22Rv1 (cell line): ENCODE measurements at regions not wholly inside any gene's neighbourhood (a gene's known extent, or its start where the extent isn't known, plus 50 kb on each side); places are given as distances from the start of the nearest gene placed in this dataset.

Experiments
- H3K27ac ChIP-seq: fragments of 450-650 bp; 2 replicates; pipeline ENCODE4 v1.5.1; 2017
- CTCF ChIP-seq: fragments of 450-650 bp; IDR thresholded peaks from 2 replicates; pipeline ENCODE4 v1.5.1; 2017; ENCODE audit warnings: mild to moderate bottlenecking
- ZFX ChIP-seq: fragments of 450-650 bp; IDR thresholded peaks from 2 replicates; pipeline ENCODE4 v1.6.1; 2017; ENCODE audit warnings: antibody characterized with exemption, borderline replicate concordance

- H3K27ac ChIP-seq, result no peak overlapping the region
- TF ChIP-seq ZFX (no peak), CTCF (no peak)
These were observed 84.5 kb upstream of the TAF1B start for GRCh38 chr2:9758741-9759140.

GRCh38 chr2:9760069-9760901, 83.0 kb upstream of the TAF1B start:
- TF ChIP-seq CTCF, result no peak
- no peak for TF ChIP-seq ZFX
- no peak overlapping the region for H3K27ac ChIP-seq

GRCh38 chr2:9760902-9761228, 82.4 kb upstream of the TAF1B start:
- TF ChIP-seq CTCF (no peak), ZFX (no peak)
- no peak overlapping the region for H3K27ac ChIP-seq

GRCh38 chr2:9761577-9761976, 81.7 kb upstream of the TAF1B start:
- TF ChIP-seq CTCF (no peak), ZFX (no peak)
- no peak overlapping the region for H3K27ac ChIP-seq

- no peak overlapping the region for H3K27ac ChIP-seq
- TF ChIP-seq CTCF (no peak), ZFX (no peak)
These were observed 81.1 kb upstream of the TAF1B start for GRCh38 chr2:9762164-9762563.

GRCh38 chr2:9762941-9763340, 80.3 kb upstream of the TAF1B start:
- TF ChIP-seq ZFX, result no peak
- TF ChIP-seq CTCF, result no peak
- no peak overlapping the region for H3K27ac ChIP-seq

GRCh38 chr2:9763356-9764152, 79.7 kb upstream of the TAF1B start:
- TF ChIP-seq ZFX, result no peak
- TF ChIP-seq CTCF, result no peak
- no peak overlapping the region for H3K27ac ChIP-seq
